ENCODE measurements at regions not wholly inside any gene's neighbourhood (a gene's known extent, or its start where the extent isn't known, plus 50 kb on each side); places are given as distances from the start of the nearest gene placed in this dataset.

- H3K4me3 ChIP-seq (ENCODE audit: low read depth, low read length) = no peak overlapping the region
- no peak for DNase-seq (ENCODE audit: low read depth)
- no peak for TF ChIP-seq CTCF (IDR thresholded peaks at IDR 0.05; ENCODE audit: insufficient read depth, low read depth, low read length, missing control alignments)
Measured at GRCh38 chr1:73862355-73862754, 335.6 kb downstream of the LRRIQ3 start.

- no peak for DNase-seq (ENCODE audit: low read depth)
- H3K4me3 ChIP-seq (ENCODE audit: low read depth, low read length) = no peak overlapping the region
- no peak for TF ChIP-seq CTCF (IDR thresholded peaks at IDR 0.05; ENCODE audit: insufficient read depth, low read depth, low read length, missing control alignments)
Measured at GRCh38 chr1:73860421-73860950, 337.5 kb downstream of the LRRIQ3 start.

GRCh38 chr1:73859227-73859626 lies 338.7 kb downstream of the LRRIQ3 start:
- TF ChIP-seq CTCF (IDR thresholded peaks at IDR 0.05; ENCODE audit: insufficient read depth, low read depth, low read length, missing control alignments) = no peak
- DNase-seq (ENCODE audit: low read depth) = no peak
- H3K4me3 ChIP-seq (ENCODE audit: low read depth, low read length) = no peak overlapping the region

- TF ChIP-seq CTCF (IDR thresholded peaks at IDR 0.05; ENCODE audit: insufficient read depth, low read depth, low read length, missing control alignments) = no peak
- DNase-seq (ENCODE audit: low read depth) = no peak
- no peak overlapping the region for H3K4me3 ChIP-seq (ENCODE audit: low read depth, low read length)
Measured at GRCh38 chr1:73854527-73854926, 343.4 kb downstream of the LRRIQ3 start.

GRCh38 chr1:73842436-73842835 lies 355.5 kb downstream of the LRRIQ3 start:
- no peak for TF ChIP-seq CTCF (IDR thresholded peaks at IDR 0.05; ENCODE audit: insufficient read depth, low read depth, low read length, missing control alignments)
- DNase-seq (ENCODE audit: low read depth) = no peak
- no peak overlapping the region for H3K4me3 ChIP-seq (ENCODE audit: low read depth, low read length)

- DNase-seq (ENCODE audit: low read depth) = peak; percentile 44
- TF ChIP-seq CTCF (IDR thresholded peaks at IDR 0.05; ENCODE audit: insufficient read depth, low read depth, low read length, missing control alignments) = peak; percentile 35
- H3K4me3 ChIP-seq (ENCODE audit: low read depth, low read length) = no peak overlapping the region
Measured at GRCh38 chr1:73839922-73840321, 358.1 kb downstream of the LRRIQ3 start.
